Fibroblast of gingiva (primary cell): ENCODE measurements at regions not wholly inside any gene's neighbourhood (a gene's known extent, or its start where the extent isn't known, plus 50 kb on each side); places are given as distances from the start of the nearest gene placed in this dataset.

ENCODE experiments used
- DNase-seq: peaks from one replicate; pipeline ENCODE4 v3.0.0-alpha.2; 2011; ENCODE audit warnings: low read depth

DNA sequence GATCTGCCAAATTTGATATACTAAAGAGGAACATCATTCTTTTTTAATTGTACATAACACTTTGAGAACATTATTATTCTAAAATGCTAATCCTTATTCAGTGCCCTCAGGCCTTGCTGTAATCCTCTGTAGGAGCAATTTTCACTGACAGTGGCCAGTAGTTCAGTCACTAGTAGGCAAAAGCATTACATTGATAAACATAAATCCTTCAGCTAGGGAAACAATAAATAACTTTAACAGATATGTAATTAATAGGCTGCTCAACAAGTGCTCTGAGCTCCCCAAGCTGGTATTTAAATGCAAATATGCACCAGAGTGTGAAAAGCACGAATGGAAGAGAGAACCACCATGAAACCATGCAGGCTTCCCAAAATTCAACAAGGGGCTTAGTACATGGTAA, 77.7 kb upstream of the FAM47C start:
- DNase-seq, result no peak

DNA sequence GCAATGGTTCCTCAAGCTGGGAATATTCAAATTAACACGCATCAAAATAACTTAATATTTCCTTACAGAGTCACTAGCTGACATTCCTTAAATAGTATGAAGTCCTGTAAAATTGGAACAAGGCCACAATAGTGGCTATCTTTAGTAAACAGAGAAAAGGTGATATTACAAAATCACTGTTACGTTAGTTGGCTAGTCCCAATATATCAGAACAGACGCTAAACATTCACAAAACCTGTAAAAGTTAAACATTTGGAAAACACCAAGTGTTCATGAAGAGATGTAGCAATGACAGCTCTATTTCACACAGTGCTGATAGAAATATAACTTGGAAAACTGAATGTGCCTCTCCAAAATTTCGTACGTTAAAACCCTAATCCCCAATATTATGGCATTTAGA, 61.0 kb upstream of the FAM47C start:
- DNase-seq, result no peak

DNA sequence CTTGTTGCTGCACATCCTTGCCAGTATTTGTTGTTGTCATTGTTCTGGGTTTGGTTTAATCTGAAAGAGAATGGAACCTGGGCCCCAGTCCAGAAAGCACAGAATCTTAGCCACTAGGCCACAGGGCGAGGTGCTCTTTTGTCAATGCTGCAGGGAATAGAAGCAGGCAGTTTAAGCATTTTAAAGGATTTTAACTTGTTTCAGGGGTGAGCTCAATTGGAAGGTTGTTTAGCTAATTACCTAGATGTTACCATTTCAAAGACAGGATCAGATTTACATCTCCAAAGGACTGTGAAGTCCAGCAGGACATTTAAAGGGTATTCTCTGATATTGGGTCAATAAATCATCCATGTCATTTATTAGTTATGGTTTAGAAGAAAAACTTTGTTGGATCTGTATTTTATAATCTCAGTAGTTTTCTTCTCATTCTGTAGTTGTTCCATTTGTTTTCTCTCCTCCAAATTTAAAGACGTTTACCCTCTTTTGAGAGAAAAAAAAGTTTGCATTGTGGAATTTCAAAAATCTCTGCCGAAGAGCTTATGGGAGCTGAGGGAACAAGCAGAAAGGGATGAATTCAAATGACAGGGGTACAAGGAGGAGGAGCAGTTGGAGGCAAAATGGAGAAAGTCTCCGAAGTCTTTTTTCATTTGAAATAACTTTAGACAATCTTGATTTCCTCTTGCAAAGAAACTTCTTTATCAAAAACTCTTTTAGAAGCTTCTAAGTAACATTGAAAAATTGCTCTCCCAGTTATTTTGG, 57.5 kb upstream of the FAM47C start:
- no peak for DNase-seq

DNA sequence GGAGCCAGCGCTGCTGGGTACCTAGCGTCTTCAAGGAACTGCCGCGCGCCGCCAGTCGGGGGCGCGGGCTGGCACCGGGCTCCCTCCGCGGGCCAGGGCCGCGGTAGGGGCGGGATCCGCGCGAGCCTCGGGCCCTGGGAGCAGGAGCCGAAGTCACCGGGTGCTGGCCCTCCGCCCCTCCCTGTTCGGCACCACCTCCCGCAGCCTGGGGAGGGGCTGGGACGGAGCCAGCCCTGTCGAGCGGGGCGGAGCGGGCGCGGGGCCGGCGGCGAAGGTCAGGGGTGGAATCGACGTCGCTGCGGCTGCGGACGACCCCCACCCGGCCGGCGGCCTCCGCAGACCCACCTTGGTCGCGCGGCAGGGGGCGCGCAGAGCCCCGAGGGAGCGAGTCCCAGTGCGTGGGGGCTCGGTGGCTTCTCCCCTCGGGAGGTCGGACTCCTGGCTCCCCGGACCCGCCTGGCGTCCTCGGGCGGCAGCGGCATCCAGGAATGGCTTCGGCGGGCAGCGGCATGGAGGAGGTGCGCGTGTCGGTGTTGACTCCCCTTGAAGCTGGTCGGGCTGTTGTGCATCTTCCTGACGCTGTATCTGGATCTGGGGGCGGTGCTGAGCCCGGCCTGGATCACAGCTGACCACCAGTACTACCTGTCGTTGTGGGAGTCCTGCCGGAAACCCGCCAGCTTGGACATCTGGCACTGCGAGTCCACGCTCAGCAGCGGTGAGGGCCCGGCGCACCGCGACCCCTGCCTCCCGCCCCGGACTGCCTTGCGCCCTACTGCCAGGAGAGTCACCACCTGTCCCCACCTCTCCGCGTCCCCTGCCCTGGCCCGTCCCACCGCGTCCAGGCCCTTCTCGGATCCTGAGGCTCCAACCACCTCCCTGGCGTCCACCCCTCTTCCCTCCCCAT, 50.5 kb upstream of the FAM47C start:
- DNase-seq, result no peak
